ENCODE measurements at regions not wholly inside any gene's neighbourhood (a gene's known extent, or its start where the extent isn't known, plus 50 kb on each side); places are given as distances from the start of the nearest gene placed in this dataset.

DNA sequence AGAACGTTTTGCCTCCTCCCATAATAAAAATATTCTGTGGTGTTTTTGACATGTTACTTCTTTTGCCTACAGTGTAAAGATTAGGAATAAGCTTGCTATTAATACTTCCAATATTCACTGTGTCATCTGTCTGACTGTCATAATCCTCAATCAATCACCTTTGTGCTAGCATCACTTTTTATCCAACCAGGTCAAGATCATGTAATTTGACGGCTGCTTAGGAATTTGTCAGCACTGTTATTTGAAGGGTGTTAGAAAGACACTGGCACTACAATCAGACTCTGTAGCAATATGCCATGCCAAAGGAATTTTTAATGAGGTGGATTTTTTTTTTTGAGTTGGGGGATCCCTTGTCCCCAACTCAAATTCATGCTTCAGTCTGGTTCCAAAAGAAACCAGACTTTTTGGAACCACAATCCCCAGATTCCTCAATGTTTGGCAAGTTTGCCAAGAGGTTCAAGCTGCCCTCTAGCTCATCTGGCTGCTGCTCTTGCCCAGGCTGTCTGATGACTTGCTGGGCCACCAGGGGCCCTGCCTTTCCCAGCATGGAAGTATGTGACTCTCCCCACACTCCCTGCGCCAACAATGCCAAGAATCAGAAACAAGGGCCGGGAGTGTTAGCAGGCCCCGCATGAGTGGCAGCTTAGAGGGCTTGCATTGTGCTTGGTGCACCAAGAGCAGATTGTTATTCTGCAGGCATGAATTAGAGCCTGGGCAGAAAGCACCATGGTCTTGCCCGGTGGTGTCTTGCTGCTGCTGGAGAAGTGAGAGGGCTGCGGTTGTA, 58.6 kb upstream of the TSC22D2 start:
- H3K27me3 ChIP-seq: no peaks in the 10 kb centered on the region
- H3K4me1 ChIP-seq: no peaks in the 10 kb centered on the region
- no peaks in the 10 kb centered on the region for H3K36me3 ChIP-seq
- H3K27ac ChIP-seq: peak overlapping the region; percentile 28 to 70
- no peak for DNase-seq (ENCODE audit: low spot score in 2 of 2)
- no peaks in the 10 kb centered on the region for H3K9me3 ChIP-seq
- intact Hi-C loops (cut with DNase I; ENCODE audit: low total_unique reads): no loop called here
- TF ChIP-seq, protein P1, sequence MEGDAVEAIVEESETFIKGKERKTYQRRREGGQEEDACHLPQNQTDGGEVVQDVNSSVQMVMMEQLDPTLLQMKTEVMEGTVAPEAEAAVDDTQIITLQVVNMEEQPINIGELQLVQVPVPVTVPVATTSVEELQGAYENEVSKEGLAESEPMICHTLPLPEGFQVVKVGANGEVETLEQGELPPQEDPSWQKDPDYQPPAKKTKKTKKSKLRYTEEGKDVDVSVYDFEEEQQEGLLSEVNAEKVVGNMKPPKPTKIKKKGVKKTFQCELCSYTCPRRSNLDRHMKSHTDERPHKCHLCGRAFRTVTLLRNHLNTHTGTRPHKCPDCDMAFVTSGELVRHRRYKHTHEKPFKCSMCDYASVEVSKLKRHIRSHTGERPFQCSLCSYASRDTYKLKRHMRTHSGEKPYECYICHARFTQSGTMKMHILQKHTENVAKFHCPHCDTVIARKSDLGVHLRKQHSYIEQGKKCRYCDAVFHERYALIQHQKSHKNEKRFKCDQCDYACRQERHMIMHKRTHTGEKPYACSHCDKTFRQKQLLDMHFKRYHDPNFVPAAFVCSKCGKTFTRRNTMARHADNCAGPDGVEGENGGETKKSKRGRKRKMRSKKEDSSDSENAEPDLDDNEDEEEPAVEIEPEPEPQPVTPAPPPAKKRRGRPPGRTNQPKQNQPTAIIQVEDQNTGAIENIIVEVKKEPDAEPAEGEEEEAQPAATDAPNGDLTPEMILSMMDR (IDR thresholded peaks at IDR 0.05): no peak
- H3K4me3 ChIP-seq: no peak overlapping the region

DNA sequence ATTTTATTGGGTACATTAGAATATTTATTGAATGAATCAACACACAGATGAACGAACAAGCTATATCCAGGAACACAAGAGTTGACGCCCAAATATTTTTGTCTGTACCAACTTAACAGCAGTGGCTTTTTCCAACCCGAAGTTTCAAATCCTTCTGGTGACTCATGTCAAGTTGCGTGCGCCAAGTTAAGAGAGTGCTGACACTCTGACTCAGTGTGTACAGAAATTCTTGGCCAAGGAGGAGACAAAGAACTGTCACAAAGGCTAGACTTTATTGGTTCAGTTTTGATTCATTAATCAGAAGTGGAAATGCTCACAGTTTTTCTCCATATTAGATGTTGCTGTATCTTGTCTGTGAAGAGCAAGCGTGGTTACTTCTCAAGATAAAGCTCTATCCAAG, 59.6 kb upstream of the TSC22D2 start:
- Histone ChIP-seq H3K27me3 (no peaks in the 10 kb centered on the region), H3K4me3 (no peak overlapping the region), H3K36me3 (no peaks in the 10 kb centered on the region), H3K27ac (peak overlapping the region; percentile 54 to 75), H3K4me1 (no peaks in the 10 kb centered on the region), H3K9me3 (no peaks in the 10 kb centered on the region)
- intact Hi-C loops (cut with DNase I; ENCODE audit: low total_unique reads): no loop called here
- DNase-seq (ENCODE audit: low spot score in 2 of 2): peak in 1 of 2 donors; percentile 46
- TF ChIP-seq POLR2A (IDR thresholded peaks at IDR 0.05) (no peak), POLR2AphosphoS5 (IDR thresholded peaks at IDR 0.05) (no peak)
- TF ChIP-seq, protein P1 (IDR thresholded peaks at IDR 0.05): no peak

DNA sequence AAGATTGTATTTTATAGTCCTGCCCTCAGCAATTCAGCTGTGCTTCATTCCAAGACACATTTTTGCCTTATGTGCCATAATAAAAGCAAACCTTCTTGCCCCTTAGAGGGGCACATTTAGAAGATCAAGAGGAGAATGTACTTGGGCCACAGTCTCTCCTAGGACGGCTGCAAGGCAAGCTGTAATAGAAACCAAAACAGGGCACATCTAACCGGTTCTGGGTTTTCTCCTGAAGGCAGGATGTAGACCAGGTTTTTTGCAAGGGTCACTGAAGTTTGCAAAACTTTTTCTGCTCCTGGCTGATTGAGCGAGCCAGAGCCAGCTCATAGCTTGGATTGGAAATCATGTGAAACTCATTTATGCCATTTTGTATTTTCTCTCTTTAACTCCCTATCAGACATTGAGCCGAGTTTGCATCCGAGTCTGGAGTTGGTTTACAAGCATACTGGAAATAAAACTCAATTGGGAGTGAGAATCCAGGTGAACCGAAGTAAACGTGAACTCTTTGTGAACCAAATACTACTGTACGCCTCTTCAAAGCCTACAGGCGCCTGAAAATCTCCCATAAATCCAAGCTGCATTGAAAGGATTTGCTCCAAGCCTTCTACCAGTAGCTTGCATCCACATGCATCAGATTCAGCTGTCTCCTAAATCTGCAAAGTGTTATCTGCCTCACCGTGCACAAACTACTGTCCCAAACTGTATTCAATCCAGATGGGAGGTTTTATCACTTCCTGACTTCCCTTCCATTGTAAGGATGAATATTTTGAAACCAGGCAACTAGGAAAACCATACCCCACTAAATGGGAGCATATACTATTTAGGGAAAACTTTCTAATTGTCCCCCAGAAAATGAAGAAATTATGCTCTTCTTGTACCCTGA, 60.9 kb upstream of the TSC22D2 start:
- DNase-seq (ENCODE audit: low spot score in 2 of 2): no peak

DNA sequence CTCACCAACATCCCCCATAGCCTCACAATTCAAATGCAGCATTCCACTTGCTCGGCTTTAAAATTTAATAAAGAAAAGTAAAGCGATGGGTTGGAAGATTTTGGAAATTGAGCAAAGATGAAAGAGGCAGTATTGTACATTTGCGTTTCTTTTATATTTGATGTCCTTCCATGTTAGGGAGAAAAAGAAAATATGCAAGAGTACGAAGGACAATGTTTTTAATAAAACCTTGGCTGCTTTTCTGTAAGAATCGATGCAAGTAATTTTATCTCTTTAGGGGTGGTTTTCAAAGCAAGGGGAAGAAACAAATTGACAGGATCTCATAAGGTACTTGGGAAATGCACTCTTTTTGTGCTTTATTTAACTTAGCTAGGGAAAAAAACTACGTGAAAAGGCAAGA, 61.8 kb upstream of the TSC22D2 start:
- no peaks in the 10 kb centered on the region for H3K9me3 ChIP-seq
- no peaks in the 10 kb centered on the region for H3K36me3 ChIP-seq
- no peak overlapping the region for H3K27ac ChIP-seq
- TF ChIP-seq POLR2A (IDR thresholded peaks at IDR 0.05) (no peak), POLR2AphosphoS5 (IDR thresholded peaks at IDR 0.05) (no peak)
- TF ChIP-seq, protein P1 (IDR thresholded peaks at IDR 0.05): no peak
- no peaks in the 10 kb centered on the region for H3K4me1 ChIP-seq
- no peak for DNase-seq (ENCODE audit: low spot score in 2 of 2)
- H3K4me3 ChIP-seq: no peak overlapping the region
- H3K27me3 ChIP-seq: no peaks in the 10 kb centered on the region
- intact Hi-C loops (cut with DNase I; ENCODE audit: low total_unique reads): no loop called here

More for the DNA sequence above, 60.9 kb upstream of the TSC22D2 start:
- TF ChIP-seq, protein P1 (IDR thresholded peaks at IDR 0.05): no peak
- TF ChIP-seq POLR2A (IDR thresholded peaks at IDR 0.05) (no peak), POLR2AphosphoS5 (IDR thresholded peaks at IDR 0.05) (no peak)
- Histone ChIP-seq H3K9me3 (no peaks in the 10 kb centered on the region), H3K27me3 (no peaks in the 10 kb centered on the region), H3K4me1 (no peaks in the 10 kb centered on the region), H3K36me3 (no peaks in the 10 kb centered on the region), H3K27ac (peak overlapping the region; percentile 54 to 75), H3K4me3 (peak overlapping the region in 1 of 3 donors; percentile 6)
- intact Hi-C loops (cut with DNase I; ENCODE audit: low total_unique reads): no loop called here

DNA sequence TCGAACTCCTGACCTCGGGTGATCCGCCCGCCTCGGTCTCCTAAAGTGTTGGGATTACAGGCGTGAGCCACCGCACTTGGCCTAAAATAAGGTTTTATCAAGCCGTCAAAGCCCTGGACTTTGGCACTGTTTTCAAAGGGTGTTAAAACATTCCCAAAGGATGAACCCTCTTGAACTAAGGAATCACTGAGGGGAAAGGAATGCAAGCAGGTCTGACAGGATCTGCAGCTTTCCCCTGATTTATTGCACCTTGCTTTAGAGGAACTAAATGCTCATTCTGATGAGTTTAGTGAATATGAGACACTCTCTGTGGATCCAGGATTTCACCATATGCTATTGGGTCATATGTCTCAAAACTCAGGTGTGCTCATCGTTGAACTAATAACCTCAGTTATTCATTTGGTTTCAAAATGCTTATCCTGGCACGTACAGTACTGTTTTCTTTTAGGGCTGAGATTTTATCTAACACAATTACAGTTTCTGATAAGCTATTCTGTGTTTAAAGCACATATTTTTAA, 63.0 kb upstream of the TSC22D2 start:
- Histone ChIP-seq H3K36me3 (no peaks in the 10 kb centered on the region), H3K9me3 (no peaks in the 10 kb centered on the region), H3K27ac (peak overlapping the region in 1 of 2 donors; percentile 46), H3K27me3 (no peaks in the 10 kb centered on the region), H3K4me3 (no peak overlapping the region), H3K4me1 (no peaks in the 10 kb centered on the region)
- DNase-seq (ENCODE audit: low spot score in 2 of 2): peak in 1 of 2 donors; percentile 49
- intact Hi-C loops (cut with DNase I; ENCODE audit: low total_unique reads): no loop called here
- peak in 1 of 3 donors; percentile 61 for TF ChIP-seq POLR2AphosphoS5 (IDR thresholded peaks at IDR 0.05)
- TF ChIP-seq, protein P1 (IDR thresholded peaks at IDR 0.05): no peak
